ENCODE measurements at regions not wholly inside any gene's neighbourhood (a gene's known extent, or its start where the extent isn't known, plus 50 kb on each side); places are given as distances from the start of the nearest gene placed in this dataset.

DNA sequence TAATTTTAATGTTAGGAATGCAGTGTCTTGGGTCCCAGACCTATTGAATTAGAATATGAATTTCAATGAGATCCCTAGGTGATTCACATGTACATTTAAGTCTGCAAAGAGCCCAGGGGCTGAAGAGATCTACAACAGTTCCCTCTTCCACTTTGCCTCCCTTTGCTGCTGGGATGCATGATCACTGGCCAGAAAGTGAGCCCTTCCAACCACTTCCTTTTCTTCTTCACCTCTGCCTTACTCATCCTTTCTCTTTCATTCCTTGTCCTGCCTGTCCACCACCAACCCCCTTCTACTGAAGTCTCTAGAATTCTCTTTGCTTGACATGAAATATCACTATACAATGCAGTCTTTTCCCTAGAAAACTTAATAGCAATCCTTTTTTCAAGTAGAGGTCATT lies 222.4 kb upstream of the LRIG1 start:
- BruUV-seq (replicated peaks): no TSS peak

More for the DNA sequence above, 222.4 kb upstream of the LRIG1 start:
- no peak overlapping the region for H3K27ac ChIP-seq (ENCODE audit: low read depth, low read length)
- intact Hi-C loops (cut with micrococcal nuclease): no loop called here
- no peak overlapping the region for H3K4me2 ChIP-seq (ENCODE audit: low read length)
- DNase-seq (ENCODE audit: low read depth, low spot score) (no peak), ATAC-seq (no peak)
- H4K20me1 ChIP-seq (ENCODE audit: insufficient read depth): no peaks in the 10 kb centered on the region
- H2AFZ ChIP-seq (ENCODE audit: low read depth, low read length, poor library complexity, severe bottlenecking): no peak overlapping the region
- TF ChIP-seq POLR2A (IDR thresholded peaks at IDR 0.05; ENCODE audit: borderline replicate concordance, extremely low read depth, insufficient read depth, insufficient read length): no peak
- no peak for TF ChIP-seq SRF (IDR thresholded peaks at IDR 0.05; ENCODE audit: low read depth)
- TF ChIP-seq ZNF274 (IDR thresholded peaks at IDR 0.05; ENCODE audit: low read depth, low read length): no peak
- no peak for TF ChIP-seq EZH2 (IDR thresholded peaks at IDR 0.05)
- TF ChIP-seq, protein P1, sequence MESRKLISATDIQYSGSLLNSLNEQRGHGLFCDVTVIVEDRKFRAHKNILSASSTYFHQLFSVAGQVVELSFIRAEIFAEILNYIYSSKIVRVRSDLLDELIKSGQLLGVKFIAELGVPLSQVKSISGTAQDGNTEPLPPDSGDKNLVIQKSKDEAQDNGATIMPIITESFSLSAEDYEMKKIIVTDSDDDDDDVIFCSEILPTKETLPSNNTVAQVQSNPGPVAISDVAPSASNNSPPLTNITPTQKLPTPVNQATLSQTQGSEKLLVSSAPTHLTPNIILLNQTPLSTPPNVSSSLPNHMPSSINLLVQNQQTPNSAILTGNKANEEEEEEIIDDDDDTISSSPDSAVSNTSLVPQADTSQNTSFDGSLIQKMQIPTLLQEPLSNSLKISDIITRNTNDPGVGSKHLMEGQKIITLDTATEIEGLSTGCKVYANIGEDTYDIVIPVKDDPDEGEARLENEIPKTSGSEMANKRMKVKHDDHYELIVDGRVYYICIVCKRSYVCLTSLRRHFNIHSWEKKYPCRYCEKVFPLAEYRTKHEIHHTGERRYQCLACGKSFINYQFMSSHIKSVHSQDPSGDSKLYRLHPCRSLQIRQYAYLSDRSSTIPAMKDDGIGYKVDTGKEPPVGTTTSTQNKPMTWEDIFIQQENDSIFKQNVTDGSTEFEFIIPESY (IDR thresholded peaks at IDR 0.05; ENCODE audit: extremely low read depth, insufficient replicate concordance, low read length): no peak
- TF ChIP-seq YY1 (IDR thresholded peaks at IDR 0.05; ENCODE audit: extremely low read depth, insufficient replicate concordance, low read depth, low read length): no peak
- TF ChIP-seq JUND (IDR thresholded peaks at IDR 0.05): no peak
- TF ChIP-seq CBX3 (IDR thresholded peaks at IDR 0.05; ENCODE audit: low read depth): no peak
- no peak for TF ChIP-seq SP1 (IDR thresholded peaks at IDR 0.05; ENCODE audit: low read depth)
- TF ChIP-seq TCF7L2 (IDR thresholded peaks at IDR 0.05; ENCODE audit: borderline replicate concordance, extremely low read depth, insufficient read depth, insufficient read length): no peak
- TF ChIP-seq RAD21 (IDR thresholded peaks at IDR 0.05; ENCODE audit: low read depth): no peak
- TF ChIP-seq ZFX (IDR thresholded peaks at IDR 0.05): no peak
- TF ChIP-seq, protein P2, sequence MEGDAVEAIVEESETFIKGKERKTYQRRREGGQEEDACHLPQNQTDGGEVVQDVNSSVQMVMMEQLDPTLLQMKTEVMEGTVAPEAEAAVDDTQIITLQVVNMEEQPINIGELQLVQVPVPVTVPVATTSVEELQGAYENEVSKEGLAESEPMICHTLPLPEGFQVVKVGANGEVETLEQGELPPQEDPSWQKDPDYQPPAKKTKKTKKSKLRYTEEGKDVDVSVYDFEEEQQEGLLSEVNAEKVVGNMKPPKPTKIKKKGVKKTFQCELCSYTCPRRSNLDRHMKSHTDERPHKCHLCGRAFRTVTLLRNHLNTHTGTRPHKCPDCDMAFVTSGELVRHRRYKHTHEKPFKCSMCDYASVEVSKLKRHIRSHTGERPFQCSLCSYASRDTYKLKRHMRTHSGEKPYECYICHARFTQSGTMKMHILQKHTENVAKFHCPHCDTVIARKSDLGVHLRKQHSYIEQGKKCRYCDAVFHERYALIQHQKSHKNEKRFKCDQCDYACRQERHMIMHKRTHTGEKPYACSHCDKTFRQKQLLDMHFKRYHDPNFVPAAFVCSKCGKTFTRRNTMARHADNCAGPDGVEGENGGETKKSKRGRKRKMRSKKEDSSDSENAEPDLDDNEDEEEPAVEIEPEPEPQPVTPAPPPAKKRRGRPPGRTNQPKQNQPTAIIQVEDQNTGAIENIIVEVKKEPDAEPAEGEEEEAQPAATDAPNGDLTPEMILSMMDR (IDR thresholded peaks at IDR 0.05 in 2 of 3, conservative IDR thresholded peaks at IDR 0.05 in 1 of 3; ENCODE audit: borderline replicate concordance in 1 of 3, insufficient read depth in 1 of 3, low read depth in 2 of 3, low read length in 2 of 3): no peak
- no peak for TF ChIP-seq EGR1 (IDR thresholded peaks at IDR 0.05; ENCODE audit: low read depth)
- no peak for TF ChIP-seq ELF1 (IDR thresholded peaks at IDR 0.05; ENCODE audit: borderline replicate concordance, low read depth)
- TF ChIP-seq FOSL1 (IDR thresholded peaks at IDR 0.05; ENCODE audit: low read depth): no peak
- TF ChIP-seq POLR2AphosphoS5 (IDR thresholded peaks at IDR 0.05; ENCODE audit: low read depth, low read length): no peak
- TF ChIP-seq, protein P3, sequence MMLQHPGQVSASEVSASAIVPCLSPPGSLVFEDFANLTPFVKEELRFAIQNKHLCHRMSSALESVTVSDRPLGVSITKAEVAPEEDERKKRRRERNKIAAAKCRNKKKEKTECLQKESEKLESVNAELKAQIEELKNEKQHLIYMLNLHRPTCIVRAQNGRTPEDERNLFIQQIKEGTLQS (IDR thresholded peaks at IDR 0.05): no peak
- TF ChIP-seq SIN3A (IDR thresholded peaks at IDR 0.05; ENCODE audit: low read depth): no peak
- H3K9me2 ChIP-seq (ENCODE audit: insufficient read depth): no peaks in the 10 kb centered on the region
- H3K4me1 ChIP-seq (ENCODE audit: control insufficient read depth in 1 of 2, insufficient read depth in 2 of 2, low read length in 2 of 2): no peaks in the 10 kb centered on the region
- no peak overlapping the region for H3K9ac ChIP-seq (ENCODE audit: low read length)
- no peaks in the 10 kb centered on the region for H3K9me3 ChIP-seq (ENCODE audit: control insufficient read depth in 1 of 2, insufficient read depth in 1 of 2, low read depth in 1 of 2, low read length in 2 of 2)
- H3K27me3 ChIP-seq (ENCODE audit: insufficient read depth, low read length): 0 out of 2 replicates have a peak, but pooled peaks cover 4% of the 10 kb centered on the region
- H3K79me2 ChIP-seq (ENCODE audit: insufficient read depth, low read length): no peaks in the 10 kb centered on the region
- H3K4me3 ChIP-seq (replicated peaks in 1 of 2; ENCODE audit: low read depth in 1 of 2, low read length in 2 of 2): no peak overlapping the region
- ChIA-PET POLR2A (no interaction called here), RAD21 (ENCODE audit: low non-redundant PET in 1 of 2, low total read pairs in 2 of 2, uncharacterized antibody in 2 of 2, unreplicated experiment in 2 of 2) (no interaction called here), CTCF (no interaction called here)
- H3K36me3 ChIP-seq (ENCODE audit: control insufficient read depth in 1 of 2, insufficient read depth in 2 of 2, low read length in 2 of 2): no peaks in the 10 kb centered on the region

All from HCT116 (cell line).